GM18907 (cell line): ENCODE measurements at regions not wholly inside any gene's neighbourhood (a gene's known extent, or its start where the extent isn't known, plus 50 kb on each side); places are given as distances from the start of the nearest gene placed in this dataset.

Experiments
- ATAC-seq: cut with Tn5 transposase; IDR thresholded peaks from one replicate; pipeline ENCODE4 v1.9.1; 2021; ENCODE audit warnings: mild to moderate bottlenecking, moderate library complexity; ENCODE audit not compliant: unreplicated experiment

GRCh38 chr5:144583541-144584449, 413.1 kb downstream of the KCTD16 start:
- ATAC-seq: no peak

GRCh38 chr5:144582066-144582465, 411.4 kb downstream of the KCTD16 start:
- ATAC-seq: no peak

- no peak for ATAC-seq
Observed at GRCh38 chr5:144581044-144581443, 410.4 kb downstream of the KCTD16 start.

- no peak for ATAC-seq
Observed at GRCh38 chr5:144577676-144578075, 407.0 kb downstream of the KCTD16 start.

- no peak for ATAC-seq
Observed at GRCh38 chr5:144575736-144576135, 405.1 kb downstream of the KCTD16 start.

- ATAC-seq: no peak
Observed at GRCh38 chr5:144567421-144567780, 396.7 kb downstream of the KCTD16 start.

- no peak for ATAC-seq
Observed at GRCh38 chr5:144566747-144567420, 396.2 kb downstream of the KCTD16 start.

GRCh38 chr5:144549580-144549979, 378.9 kb downstream of the KCTD16 start:
- no peak for ATAC-seq

- no peak for ATAC-seq
Observed at GRCh38 chr5:144548936-144549335, 378.3 kb downstream of the KCTD16 start.

GRCh38 chr5:144547098-144547499, 376.4 kb downstream of the KCTD16 start:
- no peak for ATAC-seq

GRCh38 chr5:144538845-144539244, 368.2 kb downstream of the KCTD16 start:
- no peak for ATAC-seq
